LNCaP clone FGC (cell line): ENCODE measurements at regions not wholly inside any gene's neighbourhood (a gene's known extent, or its start where the extent isn't known, plus 50 kb on each side); places are given as distances from the start of the nearest gene placed in this dataset.

Experiments
- DNase-seq: peaks from one replicate; pipeline ENCODE4 v3.0.0-alpha.2; 2011; ENCODE audit warnings: low read depth
- H3K4me3 ChIP-seq: 2 replicates; pipeline ENCODE4 v1.5.1; 2011; ENCODE audit warnings: mild to moderate bottlenecking, low read depth, low read length, control low read depth
- TF ChIP-seq, protein P1 (sequence below): IDR thresholded peaks from 2 replicates; pipeline ENCODE4 v1.5.1; 2012; ENCODE audit warnings: mild to moderate bottlenecking; ENCODE audit not compliant: control insufficient read depth, insufficient read depth; ENCODE audit errors: extremely low read depth

GRCh38 chr10:29947701-29948060 is 111.7 kb downstream of the JCAD start:
- no peak for DNase-seq
- TF ChIP-seq, protein P1, sequence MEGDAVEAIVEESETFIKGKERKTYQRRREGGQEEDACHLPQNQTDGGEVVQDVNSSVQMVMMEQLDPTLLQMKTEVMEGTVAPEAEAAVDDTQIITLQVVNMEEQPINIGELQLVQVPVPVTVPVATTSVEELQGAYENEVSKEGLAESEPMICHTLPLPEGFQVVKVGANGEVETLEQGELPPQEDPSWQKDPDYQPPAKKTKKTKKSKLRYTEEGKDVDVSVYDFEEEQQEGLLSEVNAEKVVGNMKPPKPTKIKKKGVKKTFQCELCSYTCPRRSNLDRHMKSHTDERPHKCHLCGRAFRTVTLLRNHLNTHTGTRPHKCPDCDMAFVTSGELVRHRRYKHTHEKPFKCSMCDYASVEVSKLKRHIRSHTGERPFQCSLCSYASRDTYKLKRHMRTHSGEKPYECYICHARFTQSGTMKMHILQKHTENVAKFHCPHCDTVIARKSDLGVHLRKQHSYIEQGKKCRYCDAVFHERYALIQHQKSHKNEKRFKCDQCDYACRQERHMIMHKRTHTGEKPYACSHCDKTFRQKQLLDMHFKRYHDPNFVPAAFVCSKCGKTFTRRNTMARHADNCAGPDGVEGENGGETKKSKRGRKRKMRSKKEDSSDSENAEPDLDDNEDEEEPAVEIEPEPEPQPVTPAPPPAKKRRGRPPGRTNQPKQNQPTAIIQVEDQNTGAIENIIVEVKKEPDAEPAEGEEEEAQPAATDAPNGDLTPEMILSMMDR: no peak
- no peak overlapping the region for H3K4me3 ChIP-seq

GRCh38 chr10:29946953-29947700 is 112.3 kb downstream of the JCAD start:
- DNase-seq: no peak
- TF ChIP-seq, protein P1: no peak
- H3K4me3 ChIP-seq: no peak overlapping the region

DNA sequence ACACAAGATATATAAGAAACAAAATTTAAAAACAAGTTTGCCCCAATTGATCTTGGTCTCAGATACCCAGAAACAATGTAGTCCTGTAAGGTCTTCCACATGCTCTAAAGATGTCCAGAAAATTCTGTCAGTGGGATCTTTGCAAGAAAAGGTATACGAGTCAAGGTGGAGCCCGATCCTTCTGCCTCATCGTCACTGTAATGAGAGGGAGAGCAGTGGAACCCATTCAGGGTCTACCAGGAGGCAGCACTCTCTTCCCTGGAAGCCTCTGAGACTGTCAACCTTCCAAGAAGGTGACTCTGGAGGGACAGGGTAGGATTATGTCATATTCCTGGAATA is 112.8 kb downstream of the JCAD start:
- H3K4me3 ChIP-seq: no peak overlapping the region
- TF ChIP-seq, protein P1: no peak
- no peak for DNase-seq

DNA sequence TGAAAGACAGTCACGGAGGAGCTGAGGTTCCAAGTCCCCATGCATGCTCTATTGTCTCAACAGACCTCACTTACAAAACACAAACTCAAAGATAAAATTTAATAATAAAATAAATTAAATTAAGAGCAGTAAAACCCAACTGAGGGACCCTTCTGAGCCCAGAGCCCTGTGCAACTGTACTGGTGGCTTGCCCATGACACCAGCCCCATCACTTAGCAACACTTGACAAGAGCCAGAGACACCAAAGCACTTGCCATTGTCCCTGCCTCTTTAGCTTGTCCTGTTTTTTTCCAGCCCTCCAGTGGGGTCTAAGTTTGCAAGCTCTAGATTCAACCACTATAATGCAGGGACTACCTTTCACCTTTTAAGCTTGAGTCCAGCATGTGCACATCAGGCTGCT is 117.9 kb downstream of the JCAD start:
- DNase-seq: no peak
- TF ChIP-seq, protein P1: no peak
- H3K4me3 ChIP-seq: no peak overlapping the region

DNA sequence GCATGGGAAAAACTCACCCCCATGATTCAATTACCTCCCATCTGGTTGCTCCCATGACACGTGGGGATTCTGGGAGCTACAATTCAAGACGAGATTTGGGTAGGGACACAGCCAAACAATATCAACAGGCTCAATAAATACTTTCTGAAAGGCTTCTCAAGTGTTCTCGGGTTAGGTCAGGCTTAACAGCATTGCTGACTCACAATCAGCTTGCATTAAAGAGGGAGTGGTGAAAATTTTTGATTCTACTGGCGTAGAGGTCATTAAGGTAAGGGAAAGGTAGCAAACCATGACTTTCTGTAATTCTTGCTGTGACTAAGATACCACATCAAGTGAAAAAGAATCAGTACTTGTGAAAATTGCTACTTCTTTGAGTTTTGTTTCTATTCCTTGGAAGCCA is 126.4 kb downstream of the JCAD start:
- TF ChIP-seq, protein P1: no peak
- no peak for DNase-seq
- H3K4me3 ChIP-seq: no peak overlapping the region

DNA sequence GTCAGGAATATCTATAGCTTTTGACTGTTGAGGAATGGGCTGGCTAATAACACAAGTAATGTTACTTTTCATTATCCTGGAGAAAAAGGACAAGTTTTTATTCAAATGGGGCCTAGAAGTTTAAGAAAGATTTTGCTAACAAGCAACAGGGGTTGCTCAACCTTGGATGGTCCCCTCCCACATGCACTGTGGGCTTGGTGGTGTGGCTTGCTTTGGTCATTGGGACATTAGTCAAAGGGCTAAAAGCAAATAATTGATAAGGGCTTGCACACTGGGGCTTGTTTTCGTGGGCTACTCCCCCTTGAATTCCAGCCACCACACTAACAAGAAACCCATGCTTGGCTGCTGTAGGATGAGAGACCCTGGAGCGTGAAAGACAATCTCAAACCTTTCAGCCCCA is 127.6 kb downstream of the JCAD start:
- DNase-seq: no peak

More for the DNA sequence above, 127.6 kb downstream of the JCAD start:
- H3K4me3 ChIP-seq: no peak overlapping the region
- TF ChIP-seq, protein P1: no peak
